GM10248 (cell line): ENCODE measurements at regions not wholly inside any gene's neighbourhood (a gene's known extent, or its start where the extent isn't known, plus 50 kb on each side); places are given as distances from the start of the nearest gene placed in this dataset.

ENCODE experiments used
- CTCF ChIA-PET: fragments of 300-600 bp; sonication (Branson Sonifier 250); formaldehyde crosslinking; extraction: SDS; loops from one replicate; lab custom pipeline; 2021; ENCODE audit warnings: antibody characterized with exemption; lab: Yijun Ruan, JAX
- POLR2A ChIA-PET: fragments of 350-650 bp; sonication (Branson Sonifier 250); formaldehyde crosslinking; extraction: SDS; loops from one replicate; lab custom pipeline; 2020; ENCODE audit warnings: antibody characterized with exemption; lab: Yijun Ruan, JAX
- DNase-seq: peaks from one replicate; pipeline ENCODE4 v3.0.0; 2012; ENCODE audit errors: extremely low spot score
- CTCF ChIP-seq: IDR thresholded peaks from 2 replicates; pipeline ENCODE4 v1.5.1; 2012; ENCODE audit warnings: mild to moderate bottlenecking, low read depth; ENCODE audit errors: extremely low read depth, missing control alignments, control extremely low read depth

GRCh38 chr7:15757041-15758000 is 70.8 kb upstream of the MEOX2 start:
- POLR2A ChIA-PET: no interaction called here
- TF ChIP-seq CTCF: no peak
- CTCF ChIA-PET: interaction anchor here (1.3 kb wide), 1 partner anchor 19 kb away, joined by 3 read pairs; no protein-coding TSS in a partner anchor
- no peak for DNase-seq

- no peak for TF ChIP-seq CTCF
- ChIA-PET CTCF (no interaction called here), POLR2A (no interaction called here)
- no peak for DNase-seq
These were observed 68.6 kb upstream of the MEOX2 start for GRCh38 chr7:15755061-15755460.

- POLR2A ChIA-PET: no interaction called here
- CTCF ChIA-PET: interaction anchor here (1.3 kb wide), 1 partner anchor 62 kb away, joined by 3 read pairs; no protein-coding TSS in a partner anchor
- no peak for DNase-seq
- no peak for TF ChIP-seq CTCF
These were observed 67.5 kb upstream of the MEOX2 start for GRCh38 chr7:15753887-15754579.

GRCh38 chr7:15752377-15752776 is 65.9 kb upstream of the MEOX2 start:
- CTCF ChIA-PET: no interaction called here
- no peak for DNase-seq
- TF ChIP-seq CTCF: no peak
- POLR2A ChIA-PET: no interaction called here

GRCh38 chr7:15751191-15751701 is 64.8 kb upstream of the MEOX2 start:
- CTCF ChIA-PET: no interaction called here
- POLR2A ChIA-PET: no interaction called here

More at GRCh38 chr7:15751191-15751701, 64.8 kb upstream of the MEOX2 start:
- TF ChIP-seq CTCF: no peak
- DNase-seq: no peak
